IMR-90 (cell line): ENCODE measurements at regions not wholly inside any gene's neighbourhood (a gene's known extent, or its start where the extent isn't known, plus 50 kb on each side); places are given as distances from the start of the nearest gene placed in this dataset.

Experiments used
- ATAC-seq: fragments of 200-7000 bp; cut with Tn5 transposase; 2 replicates; pipeline ENCODE4 v1.9.1; 2020; ENCODE audit warnings: low read depth, mild to moderate bottlenecking, moderate library complexity
- BruUV-seq: library from RNA; stranded (reverse); fragments of 400-500 nt; replicated peaks from 2 replicates; lab custom pipeline; 2021; lab: Mats Ljungman, UMichigan
- CTCF ChIA-PET: fragments of 300-600 bp; formaldehyde crosslinking; extraction: SDS; loops from one replicate; lab custom pipeline; 2021; ENCODE audit warnings: antibody characterized with exemption; lab: Yijun Ruan, JAX
- POLR2A ChIA-PET: fragments of 300-600 bp; sonication (Branson Sonifier 250); formaldehyde crosslinking; loops from one replicate; lab custom pipeline; 2022; ENCODE audit warnings: antibody characterized with exemption; ENCODE audit not compliant: unreplicated experiment; lab: Charles Lee
- DNase-seq: peaks from one replicate; pipeline ENCODE4 v3.0.0; 2013
- H2AFZ ChIP-seq: replicated peaks from 2 replicates; pipeline ENCODE3; 2013; ENCODE audit warnings: low read length, mild to moderate bottlenecking; ENCODE audit not compliant: poor library complexity
- H2AK5ac ChIP-seq: 2 replicates; pipeline ENCODE4 v1.6.1; 2013; ENCODE audit warnings: low read depth, low read length, inconsistent platforms
- H2AK9ac ChIP-seq: replicated peaks from 2 replicates; pipeline ENCODE3; 2013; ENCODE audit warnings: mild to moderate bottlenecking, low read depth, low read length, moderate library complexity; ENCODE audit not compliant: poor library complexity
- H2BK120ac ChIP-seq: 2 replicates; pipeline ENCODE4 v1.6.1; 2013; ENCODE audit warnings: low read depth, low read length, inconsistent platforms
- H2BK15ac ChIP-seq: 3 replicates; pipeline ENCODE4 v1.6.1; 2013; ENCODE audit warnings: low read depth, low read length, inconsistent platforms
- H2BK20ac ChIP-seq: 2 replicates; pipeline ENCODE4 v1.6.1; 2013; ENCODE audit warnings: low read depth, mild to moderate bottlenecking, inconsistent platforms, low read length, moderate library complexity
- H2BK5ac ChIP-seq: 2 replicates; pipeline ENCODE4 v1.6.1; 2013; ENCODE audit warnings: mild to moderate bottlenecking, low read depth, low read length, inconsistent platforms; ENCODE audit not compliant: poor library complexity, severe bottlenecking
- H3K14ac ChIP-seq: replicated peaks from 2 replicates; pipeline ENCODE4 v1.6.1; 2013; ENCODE audit warnings: low read depth, low read length, inconsistent platforms
- H3K18ac ChIP-seq: 2 replicates; pipeline ENCODE4 v1.6.1; 2013; ENCODE audit warnings: low read depth, low read length, control low read depth
- H3K23ac ChIP-seq: 2 replicates; pipeline ENCODE4 v1.6.1; 2013; ENCODE audit warnings: low read depth, low read length, inconsistent platforms
- H3K27ac ChIP-seq: 2 replicates; pipeline ENCODE4 v1.5.1; 2013; ENCODE audit warnings: mild to moderate bottlenecking, control low read depth, low read length; ENCODE audit not compliant: insufficient read depth
- H3K27me3 ChIP-seq: 2 replicates; pipeline ENCODE4 v1.6.1; 2013; ENCODE audit warnings: low read length; ENCODE audit not compliant: control insufficient read depth, insufficient read depth
- H3K36me3 ChIP-seq: 2 replicates; pipeline ENCODE4 v1.6.1; 2013; ENCODE audit warnings: low read length, mixed read lengths; ENCODE audit not compliant: control insufficient read depth, insufficient read depth
- H3K4ac ChIP-seq: 2 replicates; pipeline ENCODE4 v1.6.1; 2013; ENCODE audit warnings: low read depth, low read length, inconsistent platforms
- H3K4me1 ChIP-seq: 2 replicates; pipeline ENCODE4 v1.6.1; 2013; ENCODE audit warnings: low read length, mixed read lengths; ENCODE audit not compliant: control insufficient read depth, insufficient read depth
- H3K4me2 ChIP-seq: 2 replicates; pipeline ENCODE4 v1.6.1; 2013; ENCODE audit warnings: low read depth, mild to moderate bottlenecking, control low read depth, low read length, moderate library complexity
- H3K4me3 ChIP-seq: 2 replicates; pipeline ENCODE4 v1.5.1; 2013; ENCODE audit warnings: low read depth, mild to moderate bottlenecking, control low read depth, low read length, moderate library complexity; ENCODE audit not compliant: insufficient read depth
- H3K56ac ChIP-seq: 2 replicates; pipeline ENCODE4 v1.6.1; 2013; ENCODE audit warnings: low read length, inconsistent platforms; ENCODE audit not compliant: insufficient read depth; ENCODE audit errors: extremely low read depth
- H3K79me1 ChIP-seq, 2 experiments: 2 replicates each; pipeline ENCODE4 v1.6.1; 2013; ENCODE audit warnings: low read length in 2 of 2, inconsistent platforms in 1 of 2, low read depth in 1 of 2
- H3K9ac ChIP-seq: 2 replicates; pipeline ENCODE4 v1.6.1; 2013; ENCODE audit warnings: low read depth, low read length, control low read depth
- H3K9me1 ChIP-seq: 2 replicates; pipeline ENCODE4 v1.6.1; 2013; ENCODE audit warnings: low read length, inconsistent platforms; ENCODE audit not compliant: insufficient read depth
- H3K9me3 ChIP-seq: 2 replicates; pipeline ENCODE4 v1.6.1; 2013; ENCODE audit warnings: low read length; ENCODE audit not compliant: control insufficient read depth, insufficient read depth
- H4K20me1 ChIP-seq: 2 replicates; pipeline ENCODE4 v1.6.1; 2013; ENCODE audit warnings: low read length, inconsistent platforms; ENCODE audit not compliant: insufficient read depth
- H4K5ac ChIP-seq: 2 replicates; pipeline ENCODE4 v1.6.1; 2013; ENCODE audit warnings: mild to moderate bottlenecking, low read depth, low read length, control low read depth
- H4K8ac ChIP-seq, 2 experiments: 2 replicates each; pipeline ENCODE4 v1.6.1; 2013; ENCODE audit warnings: low read depth in 2 of 2, low read length in 2 of 2, control low read depth in 1 of 2, inconsistent platforms in 1 of 2
- H4K91ac ChIP-seq: 2 replicates; pipeline ENCODE4 v1.6.1; 2013; ENCODE audit warnings: low read depth, low read length, inconsistent platforms; ENCODE audit not compliant: insufficient read depth
- BHLHE40 ChIP-seq: fragments of 150-350 bp; IDR thresholded peaks from 2 replicates; pipeline ENCODE4 v1.6.1; 2016; ENCODE audit warnings: mild to moderate bottlenecking, low read depth, low read length
- CEBPB ChIP-seq: IDR thresholded peaks from 2 replicates; pipeline ENCODE4 v1.6.1; 2012; ENCODE audit warnings: low read depth, low read length, improper control_type of control experiment
- CHD1 ChIP-seq: IDR thresholded peaks from 2 replicates; pipeline ENCODE4 v1.6.1; 2012; ENCODE audit warnings: low read depth, low read length, improper control_type of control experiment
- CTCF ChIP-seq: conservative IDR thresholded peaks from 2 replicates; pipeline ENCODE4 v1.5.1; 2012; ENCODE audit warnings: mild to moderate bottlenecking, low read depth, low read length, improper control_type of control experiment
- ELK1 ChIP-seq: fragments of 150-350 bp; IDR thresholded peaks from 2 replicates; pipeline ENCODE4 v1.6.1; 2016; ENCODE audit warnings: low read depth, mild to moderate bottlenecking, low read length, moderate library complexity, borderline replicate concordance
- MAFK ChIP-seq: IDR thresholded peaks from 2 replicates; pipeline ENCODE4 v1.6.1; 2012; ENCODE audit warnings: low read depth, low read length, improper control_type of control experiment
- MAZ ChIP-seq: IDR thresholded peaks from 2 replicates; pipeline ENCODE4 v1.6.1; 2012; ENCODE audit warnings: low read depth, mild to moderate bottlenecking, low read length, improper control_type of control experiment, moderate library complexity, borderline replicate concordance
- MXI1 ChIP-seq: IDR thresholded peaks from 2 replicates; pipeline ENCODE4 v1.6.1; 2012; ENCODE audit warnings: low read depth, mild to moderate bottlenecking, low read length, moderate library complexity, borderline replicate concordance
- NFE2L2 ChIP-seq: fragments of 150-350 bp; IDR thresholded peaks from 2 replicates; pipeline ENCODE4 v1.6.1; 2016; ENCODE audit warnings: low read depth, mild to moderate bottlenecking, low read length
- POLR2A ChIP-seq: IDR thresholded peaks from 2 replicates; pipeline ENCODE4 v1.6.1; 2012; ENCODE audit warnings: mild to moderate bottlenecking, low read depth, low read length
- RAD21 ChIP-seq: IDR thresholded peaks from 2 replicates; pipeline ENCODE4 v1.6.1; 2012; ENCODE audit warnings: low read length, improper control_type of control experiment
- RCOR1 ChIP-seq: IDR thresholded peaks from 2 replicates; pipeline ENCODE4 v1.6.1; 2012; ENCODE audit warnings: mild to moderate bottlenecking, low read length, improper control_type of control experiment; ENCODE audit not compliant: insufficient replicate concordance
- RFX5 ChIP-seq: IDR thresholded peaks from 2 replicates; pipeline ENCODE4 v1.8.0; 2012; ENCODE audit warnings: low read depth, mild to moderate bottlenecking, low read length, moderate library complexity
- SMC3 ChIP-seq: fragments of 150-350 bp; IDR thresholded peaks from 2 replicates; pipeline ENCODE4 v1.6.1; 2016; ENCODE audit warnings: low read depth, mild to moderate bottlenecking, antibody characterized with exemption, low read length, moderate library complexity
- USF2 ChIP-seq: fragments of 150-350 bp; IDR thresholded peaks from 2 replicates; pipeline ENCODE4 v1.6.1; 2017; ENCODE audit warnings: mild to moderate bottlenecking, antibody characterized with exemption, low read length, low read depth
- WGBS, 2 experiments: methylation state at CpG; one replicate each; pipeline versions ENCODE4 v1.1.5 to v1.1.7; 2013; ENCODE audit warnings: missing lambda C conversion rate in 2 of 2; ENCODE audit not compliant: insufficient read length in 1 of 2; ENCODE audit errors: extremely low coverage in 2 of 2; 5-methylcytosine and 5-hydroxymethylcytosine counted together
- dilution Hi-C: fragments of 300-500 bp; cut with HindIII; formaldehyde crosslinking; loops from one replicate; pipeline ENCODE4 v1.14.3; 2018; ENCODE audit warnings: low sequenced_read_pairs; ENCODE audit not compliant: unreplicated experiment
- in situ Hi-C: fragments of 300-500 bp; cut with MboI; formaldehyde crosslinking; loops from 3 replicates; pipeline ENCODE4 v1.14.3; 2019; ENCODE audit warnings: low sequenced_read_pairs, inconsistent platforms, mixed read lengths
- intact Hi-C: fragments of 100-400 bp; cut with micrococcal nuclease; formaldehyde crosslinking; loops from 2 replicates; pipeline ENCODE4 v1.10.0; 2022

GRCh38 chr5:159601216-159601615, 270.9 kb upstream of the IL12B start:
- H2BK15ac ChIP-seq, result no peak overlapping the region
- H3K27ac ChIP-seq, result no peak overlapping the region
- TF ChIP-seq RCOR1, result no peak
- no peak for TF ChIP-seq RAD21
- TF ChIP-seq USF2, result no peak
- no peak for TF ChIP-seq MXI1
- TF ChIP-seq ELK1, result no peak
- TF ChIP-seq CHD1, result no peak
- no peak for TF ChIP-seq NFE2L2
- TF ChIP-seq SMC3, result no peak
- no peak for TF ChIP-seq POLR2A
- TF ChIP-seq CTCF, result no peak
- TF ChIP-seq BHLHE40, result no peak
- no peak for TF ChIP-seq RFX5
- TF ChIP-seq MAZ, result no peak
- no peak for TF ChIP-seq MAFK
- no peak for TF ChIP-seq CEBPB
- in situ Hi-C loops, result no loop called here
- POLR2A ChIA-PET, result no interaction called here
- no peak overlapping the region for H2AK5ac ChIP-seq
- H3K79me1 ChIP-seq, result no peaks in the 10 kb centered on the region
- H3K18ac ChIP-seq, result no peak overlapping the region
- CTCF ChIA-PET, result no interaction called here
- no peak overlapping the region for H3K4me2 ChIP-seq
- WGBS, 2 experiments, result no CpG with 5 or more reads among the region's 1 CpG
- no peak overlapping the region for H4K5ac ChIP-seq
- H3K4me3 ChIP-seq, result no peak overlapping the region
- ATAC-seq, result no peak
- no peaks in the 10 kb centered on the region for H3K4me1 ChIP-seq
- no peaks in the 10 kb centered on the region; the same call in none of the 2 replicates for H3K27me3 ChIP-seq
- no peak overlapping the region for H3K56ac ChIP-seq
- no peak overlapping the region for H3K23ac ChIP-seq
- H3K4ac ChIP-seq, result no peak overlapping the region
- no peaks in the 10 kb centered on the region for H3K9me3 ChIP-seq
- H3K9me1 ChIP-seq, result no peaks in the 10 kb centered on the region
- H4K20me1 ChIP-seq, result no peaks in the 10 kb centered on the region
- no peak overlapping the region for H2AK9ac ChIP-seq
- no peak overlapping the region for H2BK120ac ChIP-seq
- H4K8ac ChIP-seq, result no peak overlapping the region
- no TSS peak for BruUV-seq
- no peak overlapping the region for H2BK5ac ChIP-seq
- no peak overlapping the region for H3K9ac ChIP-seq
- no peak overlapping the region for H4K91ac ChIP-seq
- no peak overlapping the region for H2BK20ac ChIP-seq
- no peak overlapping the region for H3K14ac ChIP-seq
- no peak overlapping the region for H2AFZ ChIP-seq
- H3K36me3 ChIP-seq, result no peaks in the 10 kb centered on the region
- dilution Hi-C loops, result no loop called here
- intact Hi-C loops, result no loop called here
- DNase-seq, result no peak
